Heart left ventricle (tissue), 16 donors: ENCODE measurements at regions not wholly inside any gene's neighbourhood (a gene's known extent, or its start where the extent isn't known, plus 50 kb on each side); places are given as distances from the start of the nearest gene placed in this dataset.

Experiments used
- ATAC-seq, 4 donors: fragments of 200-7000 bp; cut with Tn5 transposase; one replicate each; pipeline ENCODE4 v1.9.1; 2020 to 2022; ENCODE audit warnings: moderate library complexity in 4 of 4, mild to moderate bottlenecking in 3 of 4, moderate number of reproducible peaks in 1 of 4
- DNase-seq, 5 donors: peaks; one replicate each; pipeline ENCODE4 v3.0.0-alpha.2; 2020
- H3K27ac ChIP-seq, 12 donors: fragments of 200-600 bp; sonication (generic) in 4 of 12; one replicate each; pipeline versions ENCODE4 v1.5.0 to v1.8.0; 2016 to 2022; ENCODE audit warnings: mild to moderate bottlenecking in 2 of 12
- H3K27me3 ChIP-seq, 9 donors: fragments of 200-600 bp; sonication (generic) in 2 of 9; one replicate each; pipeline versions ENCODE4 v1.5.1 to v1.8.0; 2016 to 2022; ENCODE audit warnings: mild to moderate bottlenecking in 3 of 9
- H3K36me3 ChIP-seq, 9 donors: fragments of 200-600 bp; sonication (generic) in 2 of 9; one replicate each; pipeline versions ENCODE4 v1.5.0 to v1.8.0; 2018 to 2022; ENCODE audit warnings: mild to moderate bottlenecking in 2 of 9
- H3K4me1 ChIP-seq, 12 donors: fragments of 200-600 bp; sonication (generic) in 4 of 12; one replicate each; pipeline versions ENCODE4 v1.5.0 to v1.8.0; 2016 to 2022; ENCODE audit warnings: mild to moderate bottlenecking in 3 of 12
- H3K4me3 ChIP-seq, 12 donors: fragments of 200-600 bp; sonication (generic) in 4 of 12; one replicate each; pipeline versions ENCODE4 v1.5.0 to v1.8.0; 2017 to 2022; ENCODE audit warnings: mild to moderate bottlenecking in 9 of 12, moderate library complexity in 4 of 12
- H3K9me3 ChIP-seq, 12 donors: fragments of 200-600 bp; sonication (generic) in 4 of 12; one replicate each; pipeline versions ENCODE4 v1.5.0 to v1.8.0; 2016 to 2022; ENCODE audit warnings: mild to moderate bottlenecking in 1 of 12
- POLR2A ChIP-seq, 2 donors: fragments of 450-650 bp; IDR thresholded peaks; one replicate each; pipeline ENCODE4 v1.6.1; 2017; ENCODE audit warnings: antibody characterized with exemption in 2 of 2, mild to moderate bottlenecking in 2 of 2, moderate library complexity in 2 of 2
- WGBS, 4 donors: extraction: QIAGEN DNeasy Blood & Tissue Kit in 2 of 4; methylation state at CpG; one replicate each; pipeline versions ENCODE4 v1.1.5 to v1.1.7; 2013 to 2018; 5-methylcytosine and 5-hydroxymethylcytosine counted together
- intact Hi-C, 10 donors: fragments of 100-400 bp; cut with DNase I; formaldehyde crosslinking; loops; one replicate each; pipeline versions ENCODE4 v1.11.1 to v1.14.2; 2022
- TF ChIP-seq, protein P1 (sequence below), 12 donors: fragments of 200-600 bp; sonication (generic) in 4 of 12; IDR thresholded peaks; one replicate each; pipeline versions ENCODE4 v1.5.0 to v1.8.0; 2018 to 2022; ENCODE audit warnings: antibody characterized with exemption in 12 of 12, mild to moderate bottlenecking in 5 of 12
- donor health status: ischemic (EF 13 %, LVEDD 7.1; RV severe dilation, severe dysfunction).
- donor health status: healthy with polysubstance abuse.
- donor health status: DM: no; HTN: yes; CAD: no.
- donor health status: DM: no; HTN: no; CAD: no.
- donor health status: ischemic (EF 25% LVEDD 6.9; RV normal size, moderate dysfunction).
- donor health status: ischemic (EF 25% LVEDD 5.7; RV mildly dilated, moderate dysfunction).
- donor health status: healthy.
- donor health status: DM: yes; HTN: yes; CAD: no.
- donor health status: ischemic (EF 35%, LVEDD 5.7; RV mildly dilated, moderate dysfunction).
- donor health status: nonischemic (EF 11% LVEDD 7.7; RV severe dilation, severe dysfunction).
- donor health status: DM: yes; HTN: yes; CAD: no.
- donor health status: PGD.
- donor health status: ischemic (EF 29% LVEDD 5.4; RV normal size, mild dysfunction).
- donor health status: nonischemic (EF 23%, LVEDD 6.1; RV moderate dilation, normal function).

DNA sequence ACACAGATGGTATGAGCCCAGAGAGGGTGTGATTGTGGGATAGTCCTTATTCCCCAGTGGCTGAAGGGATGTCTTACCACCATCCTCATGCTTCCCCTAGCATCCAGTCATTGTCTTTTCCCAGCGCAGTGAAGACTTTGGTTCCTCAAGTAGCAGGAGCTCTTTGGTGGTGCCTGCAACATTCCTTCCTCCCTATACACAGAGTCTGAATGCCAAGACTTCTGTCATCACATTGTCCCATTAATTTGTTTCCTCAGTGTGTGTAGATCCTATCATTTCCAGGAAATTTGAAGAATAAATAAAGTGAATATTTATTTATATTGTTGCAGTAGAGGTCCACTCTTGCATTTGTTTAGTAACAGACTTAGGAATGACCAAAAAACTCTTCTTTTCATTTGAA is 147.2 kb downstream of the DACT1 start:
- 71 to 91% (median 84%) methylated on average over 1 of the region's 1 CpG for WGBS, 4 donors

DNA sequence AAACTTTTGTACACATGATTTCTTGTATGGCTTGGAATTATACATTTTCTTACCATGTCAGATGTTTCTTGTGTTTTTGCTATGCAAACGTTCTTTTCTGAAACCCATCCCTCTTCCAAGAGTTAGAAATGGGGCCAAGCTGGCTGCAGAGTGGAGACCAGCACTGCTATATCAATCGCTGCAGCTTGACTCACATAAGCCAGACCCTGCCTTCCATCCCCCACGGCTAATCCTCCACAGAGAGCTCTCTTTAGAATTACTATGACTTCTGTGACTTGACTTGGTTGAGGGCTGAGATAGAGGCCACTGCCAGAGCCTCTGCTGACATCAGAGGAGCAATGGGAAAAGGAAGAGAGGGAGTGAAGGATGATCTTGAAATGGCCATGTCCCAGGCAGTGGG is 147.9 kb downstream of the DACT1 start:
- intact Hi-C loops, result no loop called here
- Histone ChIP-seq H3K27ac (no peak overlapping the region), H3K36me3 (no peaks in the 10 kb centered on the region), H3K4me1 (peaks cover 0 to 24% (median 0%) of the 10 kb centered on the region in 12 donors), H3K9me3 (no peaks in the 10 kb centered on the region), H3K4me3 (no peak overlapping the region), H3K27me3 (peaks cover 0 to 3% (median 0%) of the 10 kb centered on the region in 9 donors)
- 26 to 40% (median 33%) methylated on average over 3 of the region's 3 CpGs for WGBS, 4 donors
- DNase-seq, result no peak
- no peak for ATAC-seq
- TF ChIP-seq POLR2A (IDR thresholded peaks at IDR 0.05), result no peak
- TF ChIP-seq, protein P1, sequence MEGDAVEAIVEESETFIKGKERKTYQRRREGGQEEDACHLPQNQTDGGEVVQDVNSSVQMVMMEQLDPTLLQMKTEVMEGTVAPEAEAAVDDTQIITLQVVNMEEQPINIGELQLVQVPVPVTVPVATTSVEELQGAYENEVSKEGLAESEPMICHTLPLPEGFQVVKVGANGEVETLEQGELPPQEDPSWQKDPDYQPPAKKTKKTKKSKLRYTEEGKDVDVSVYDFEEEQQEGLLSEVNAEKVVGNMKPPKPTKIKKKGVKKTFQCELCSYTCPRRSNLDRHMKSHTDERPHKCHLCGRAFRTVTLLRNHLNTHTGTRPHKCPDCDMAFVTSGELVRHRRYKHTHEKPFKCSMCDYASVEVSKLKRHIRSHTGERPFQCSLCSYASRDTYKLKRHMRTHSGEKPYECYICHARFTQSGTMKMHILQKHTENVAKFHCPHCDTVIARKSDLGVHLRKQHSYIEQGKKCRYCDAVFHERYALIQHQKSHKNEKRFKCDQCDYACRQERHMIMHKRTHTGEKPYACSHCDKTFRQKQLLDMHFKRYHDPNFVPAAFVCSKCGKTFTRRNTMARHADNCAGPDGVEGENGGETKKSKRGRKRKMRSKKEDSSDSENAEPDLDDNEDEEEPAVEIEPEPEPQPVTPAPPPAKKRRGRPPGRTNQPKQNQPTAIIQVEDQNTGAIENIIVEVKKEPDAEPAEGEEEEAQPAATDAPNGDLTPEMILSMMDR (IDR thresholded peaks at IDR 0.05), result no peak

More for the DNA sequence above, 147.2 kb downstream of the DACT1 start:
- Histone ChIP-seq H3K9me3 (no peaks in the 10 kb centered on the region), H3K27ac (no peak overlapping the region), H3K36me3 (no peaks in the 10 kb centered on the region), H3K4me1 (peaks cover 0 to 18% (median 0%) of the 10 kb centered on the region in 12 donors), H3K27me3 (peaks cover 0 to 3% (median 0%) of the 10 kb centered on the region in 9 donors), H3K4me3 (no peak overlapping the region)
- TF ChIP-seq POLR2A (IDR thresholded peaks at IDR 0.05), result no peak
- TF ChIP-seq, protein P1 (IDR thresholded peaks at IDR 0.05), result no peak
- intact Hi-C loops, result no loop called here
- DNase-seq (no peak), ATAC-seq (no peak)

DNA sequence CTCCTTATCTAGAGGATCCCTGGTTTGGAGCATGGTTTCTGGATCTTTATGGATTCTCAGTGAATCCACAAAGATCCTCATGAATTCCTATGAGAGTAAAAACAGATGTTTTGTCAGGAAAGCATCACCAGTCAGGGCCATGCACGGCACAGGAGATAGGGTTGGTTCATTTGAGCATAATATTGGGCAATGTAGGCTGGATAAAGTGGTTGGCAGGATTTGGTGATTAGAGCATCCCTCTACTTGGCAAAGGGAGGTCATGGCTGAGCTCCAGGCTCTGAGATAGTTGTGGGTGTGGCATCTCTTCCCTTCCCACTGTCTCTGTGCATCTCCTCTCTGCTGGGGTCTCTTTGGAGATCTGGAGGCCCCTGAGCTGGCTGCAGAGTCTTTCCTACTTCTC is 149.8 kb downstream of the DACT1 start:
- no peak overlapping the region for H3K4me3 ChIP-seq
- H3K27me3 ChIP-seq, result peaks cover 0 to 3% (median 0%) of the 10 kb centered on the region in 9 donors
- TF ChIP-seq, protein P1 (IDR thresholded peaks at IDR 0.05), result no peak
- TF ChIP-seq POLR2A (IDR thresholded peaks at IDR 0.05), result no peak
- ATAC-seq, result no peak
- no peaks in the 10 kb centered on the region for H3K9me3 ChIP-seq
- no peak overlapping the region for H3K27ac ChIP-seq
- DNase-seq, result no peak
- no peaks in the 10 kb centered on the region for H3K36me3 ChIP-seq
- intact Hi-C loops, result no loop called here
- WGBS, 4 donors, result 56 to 100% (median 78%) methylated on average over 1 of the region's 1 CpG
- H3K4me1 ChIP-seq, result peaks cover 0 to 24% (median 0%) of the 10 kb centered on the region in 12 donors

DNA sequence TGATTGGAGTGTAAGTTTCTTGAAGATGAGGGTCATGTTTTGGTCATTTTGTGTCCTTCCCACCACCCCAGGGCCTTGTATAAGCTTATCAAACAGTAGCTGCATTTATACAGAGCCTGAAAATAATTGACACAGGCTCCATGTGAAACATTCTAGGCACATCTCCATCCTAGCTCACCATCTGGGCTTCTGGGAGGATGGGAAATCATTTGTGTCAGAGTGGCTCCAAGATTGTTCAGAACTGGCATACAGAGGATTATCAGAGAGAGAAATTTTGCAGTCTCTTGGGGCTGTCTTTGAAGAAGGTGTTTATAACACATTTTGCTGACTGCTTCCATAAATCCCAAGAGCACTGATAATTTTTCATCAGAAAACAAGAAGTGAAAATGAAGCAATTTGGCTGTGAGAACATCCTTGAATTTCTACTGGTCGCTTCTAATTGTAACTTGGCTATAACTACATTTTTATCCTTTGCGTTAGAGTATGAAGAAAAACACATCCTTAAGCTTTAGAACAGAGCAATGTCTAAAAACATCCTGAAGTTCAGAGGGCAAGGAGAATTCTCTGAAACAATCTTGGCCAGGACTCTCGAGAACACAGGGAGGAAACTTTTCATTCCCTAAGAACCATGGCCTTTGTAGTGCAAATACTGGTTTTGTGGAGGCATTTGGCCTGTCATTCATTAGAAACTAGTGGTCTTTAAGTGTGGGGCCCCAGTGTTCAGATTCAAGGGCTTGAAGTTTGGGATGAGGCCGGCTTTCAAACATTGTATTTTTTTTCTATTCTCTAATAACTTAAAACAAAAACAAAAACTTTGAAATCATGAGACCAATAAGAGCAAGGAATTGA is 151.1 kb downstream of the DACT1 start:
- no peak for DNase-seq
- Histone ChIP-seq H3K4me3 (no peak overlapping the region), H3K27me3 (peaks cover 0 to 3% (median 0%) of the 10 kb centered on the region in 9 donors), H3K9me3 (no peaks in the 10 kb centered on the region), H3K36me3 (no peaks in the 10 kb centered on the region), H3K27ac (peak overlapping the region in 2 of 12 donors; percentile 14 to 25), H3K4me1 (peaks cover 0 to 24% (median 0%) of the 10 kb centered on the region in 12 donors)
- ATAC-seq, result no peak
- intact Hi-C loops, result no loop called here
- WGBS, 4 donors, result 54 to 63% (median 61%) methylated on average over 4 of the region's 4 CpGs
- TF ChIP-seq POLR2A (IDR thresholded peaks at IDR 0.05), result no peak
- TF ChIP-seq, protein P1 (IDR thresholded peaks at IDR 0.05), result no peak
